ENCODE measurements at regions not wholly inside any gene's neighbourhood (a gene's known extent, or its start where the extent isn't known, plus 50 kb on each side); places are given as distances from the start of the nearest gene placed in this dataset.

- H3K9ac ChIP-seq (ENCODE audit: low read length in 3 of 3): no peak overlapping the region
- H3K4me3 ChIP-seq (ENCODE audit: low read length in 3 of 3): no peak overlapping the region
- no peaks in the 10 kb centered on the region for H3K36me3 ChIP-seq (ENCODE audit: control insufficient read depth in 2 of 3, insufficient read depth in 3 of 3, low read length in 3 of 3)
- no peaks in the 10 kb centered on the region for H3K9me3 ChIP-seq (ENCODE audit: control insufficient read depth in 2 of 3, insufficient read depth in 1 of 3, low read length in 3 of 3)
- no peaks in the 10 kb centered on the region for H3K4me1 ChIP-seq (ENCODE audit: control insufficient read depth in 2 of 3, insufficient read depth in 2 of 3, low read depth in 1 of 3, low read length in 3 of 3)
- FAIRE-seq: no peak
- no peak for TF ChIP-seq CTCF (IDR thresholded peaks at IDR 0.05; ENCODE audit: borderline replicate concordance, extremely low read depth, insufficient read depth)
- H3K27me3 ChIP-seq (ENCODE audit: control insufficient read depth, insufficient read depth, low read length): no peaks in the 10 kb centered on the region
- intact Hi-C loops (cut with DNase I): no loop called here
- DNase-seq: no peak
- H3K27ac ChIP-seq (ENCODE audit: low read depth in 2 of 2, low read length in 2 of 2): no peak overlapping the region
Measured at GRCh38 chr4:57632564-57632963, 522.4 kb upstream of the IGFBP7 start.

GRCh38 chr4:57631147-57631546, 521.0 kb upstream of the IGFBP7 start:
- Histone ChIP-seq H3K4me1 (ENCODE audit: control insufficient read depth in 2 of 3, insufficient read depth in 2 of 3, low read depth in 1 of 3, low read length in 3 of 3) (no peaks in the 10 kb centered on the region), H3K27ac (ENCODE audit: low read depth in 2 of 2, low read length in 2 of 2) (no peak overlapping the region), H3K4me3 (ENCODE audit: low read length in 3 of 3) (no peak overlapping the region), H3K36me3 (ENCODE audit: control insufficient read depth in 2 of 3, insufficient read depth in 3 of 3, low read length in 3 of 3) (no peaks in the 10 kb centered on the region), H3K9me3 (ENCODE audit: control insufficient read depth in 2 of 3, insufficient read depth in 1 of 3, low read length in 3 of 3) (no peaks in the 10 kb centered on the region), H3K27me3 (ENCODE audit: control insufficient read depth, insufficient read depth, low read length) (no peaks in the 10 kb centered on the region), H3K9ac (ENCODE audit: low read length in 3 of 3) (no peak overlapping the region)
- no peak for FAIRE-seq
- DNase-seq: no peak
- intact Hi-C loops (cut with DNase I): no loop called here
- TF ChIP-seq CTCF (IDR thresholded peaks at IDR 0.05; ENCODE audit: borderline replicate concordance, extremely low read depth, insufficient read depth): no peak

GRCh38 chr4:57628004-57628403, 517.8 kb upstream of the IGFBP7 start:
- H3K36me3 ChIP-seq (ENCODE audit: control insufficient read depth in 2 of 3, insufficient read depth in 3 of 3, low read length in 3 of 3): no peaks in the 10 kb centered on the region
- DNase-seq: no peak
- no peaks in the 10 kb centered on the region for H3K4me1 ChIP-seq (ENCODE audit: control insufficient read depth in 2 of 3, insufficient read depth in 2 of 3, low read depth in 1 of 3, low read length in 3 of 3)
- no peak overlapping the region for H3K27ac ChIP-seq (ENCODE audit: low read depth in 2 of 2, low read length in 2 of 2)
- no peaks in the 10 kb centered on the region for H3K27me3 ChIP-seq (ENCODE audit: control insufficient read depth, insufficient read depth, low read length)
- H3K9me3 ChIP-seq (ENCODE audit: control insufficient read depth in 2 of 3, insufficient read depth in 1 of 3, low read length in 3 of 3): no peaks in the 10 kb centered on the region
- H3K9ac ChIP-seq (ENCODE audit: low read length in 3 of 3): no peak overlapping the region
- no peak overlapping the region for H3K4me3 ChIP-seq (ENCODE audit: low read length in 3 of 3)
- intact Hi-C loops (cut with DNase I): no loop called here
- FAIRE-seq: no peak
- TF ChIP-seq CTCF (IDR thresholded peaks at IDR 0.05; ENCODE audit: borderline replicate concordance, extremely low read depth, insufficient read depth): no peak

- no peaks in the 10 kb centered on the region for H3K27me3 ChIP-seq (ENCODE audit: control insufficient read depth, insufficient read depth, low read length)
- no peak for TF ChIP-seq CTCF (IDR thresholded peaks at IDR 0.05; ENCODE audit: borderline replicate concordance, extremely low read depth, insufficient read depth)
- H3K9me3 ChIP-seq (ENCODE audit: control insufficient read depth in 2 of 3, insufficient read depth in 1 of 3, low read length in 3 of 3): no peaks in the 10 kb centered on the region
- DNase-seq (peak in 1 of 5 donors; percentile 14), FAIRE-seq (no peak)
- H3K36me3 ChIP-seq (ENCODE audit: control insufficient read depth in 2 of 3, insufficient read depth in 3 of 3, low read length in 3 of 3): no peaks in the 10 kb centered on the region
- no peak overlapping the region for H3K9ac ChIP-seq (ENCODE audit: low read length in 3 of 3)
- intact Hi-C loops (cut with DNase I): no loop called here
- H3K4me3 ChIP-seq (ENCODE audit: low read length in 3 of 3): no peak overlapping the region
- no peak overlapping the region for H3K27ac ChIP-seq (ENCODE audit: low read depth in 2 of 2, low read length in 2 of 2)
- H3K4me1 ChIP-seq (ENCODE audit: control insufficient read depth in 2 of 3, insufficient read depth in 2 of 3, low read depth in 1 of 3, low read length in 3 of 3): no peaks in the 10 kb centered on the region
Measured at GRCh38 chr4:57614257-57614932, 504.2 kb upstream of the IGFBP7 start.

Measured in kidney (tissue), 13 donors.